Thyroid gland (tissue), 4 donors: ENCODE measurements at regions not wholly inside any gene's neighbourhood (a gene's known extent, or its start where the extent isn't known, plus 50 kb on each side); places are given as distances from the start of the nearest gene placed in this dataset.

ENCODE experiments used
- DNase-seq, 2 donors: peaks; one replicate each; pipeline ENCODE4 v3.0.0-alpha.2; 2019
- H3K27ac ChIP-seq, 3 donors: fragments of 200-600 bp; sonication (generic); 1 replicate in 2 of 3; 2 replicates in 1 of 3; pipeline ENCODE4 v1.5.1; 2016 to 2019; ENCODE audit warnings: mild to moderate bottlenecking in 1 of 3, moderate library complexity in 1 of 3
- H3K27me3 ChIP-seq: fragments of 200-600 bp; sonication (generic); one replicate; pipeline ENCODE4 v1.5.1; 2019
- H3K36me3 ChIP-seq, 2 donors: fragments of 200-600 bp; sonication (generic); one replicate each; pipeline ENCODE4 v1.5.1; 2016 to 2019
- H3K4me1 ChIP-seq, 2 donors: fragments of 200-600 bp; sonication (generic); one replicate each; pipeline ENCODE4 v1.5.1; 2017 to 2019
- H3K4me3 ChIP-seq, 3 donors: fragments of 200-600 bp; sonication (generic); replicated peaks in 1 of 3; 1 replicate in 2 of 3; 2 replicates in 1 of 3; pipeline ENCODE4 v1.5.1; 2016; ENCODE audit warnings: mild to moderate bottlenecking in 1 of 3
- H3K9me3 ChIP-seq: fragments of 200-600 bp; sonication (generic); one replicate; pipeline ENCODE4 v1.5.1; 2017
- CTCF ChIP-seq, 6 experiments: fragments of 200-600 bp in 3 of 6; fragments of 450-650 bp in 3 of 6; sonication (generic) in 3 of 6; IDR thresholded peaks; one replicate each; pipeline ENCODE4 v1.5.1; 2016 to 2019; ENCODE audit warnings: antibody characterized with exemption in 6 of 6, mild to moderate bottlenecking in 2 of 6, inconsistent platforms in 1 of 6, moderate library complexity in 1 of 6
- POLR2A ChIP-seq, 2 donors: fragments of 450-650 bp; IDR thresholded peaks; one replicate each; pipeline ENCODE4 v1.6.1; 2017; ENCODE audit warnings: antibody characterized with exemption in 2 of 2, mild to moderate bottlenecking in 2 of 2, moderate library complexity in 1 of 2
- WGBS, 2 donors: methylation state at CpG; one replicate each; pipeline ENCODE4 v1.1.5; 2017; 5-methylcytosine and 5-hydroxymethylcytosine counted together
- intact Hi-C: fragments of 100-400 bp; cut with DNase I; formaldehyde crosslinking; loops from one replicate; pipeline ENCODE4 v1.15.1; 2023

- TF ChIP-seq CTCF (IDR thresholded peaks at IDR 0.05) (no peak), POLR2A (IDR thresholded peaks at IDR 0.05) (no peak)
- H3K27ac ChIP-seq = no peak overlapping the region
- intact Hi-C loops = no loop called here
- H3K4me3 ChIP-seq = no peak overlapping the region
- no peaks in the 10 kb centered on the region for H3K9me3 ChIP-seq
- H3K36me3 ChIP-seq = no peaks in the 10 kb centered on the region
- no peaks in the 10 kb centered on the region for H3K27me3 ChIP-seq
- DNase-seq = no peak
- no peaks in the 10 kb centered on the region for H3K4me1 ChIP-seq
These were observed 58.1 kb upstream of the ERG start for GRCh38 chr21:38556390-38556789.

GRCh38 chr21:38561205-38561604, 62.9 kb upstream of the ERG start:
- Histone ChIP-seq H3K36me3 (no peaks in the 10 kb centered on the region), H3K4me1 (no peaks in the 10 kb centered on the region), H3K27ac (no peak overlapping the region), H3K27me3 (no peaks in the 10 kb centered on the region), H3K9me3 (no peaks in the 10 kb centered on the region), H3K4me3 (no peak overlapping the region)
- DNase-seq = no peak
- TF ChIP-seq POLR2A (IDR thresholded peaks at IDR 0.05) (no peak), CTCF (IDR thresholded peaks at IDR 0.05) (no peak)
- intact Hi-C loops = no loop called here

GRCh38 chr21:38561613-38562581, 63.6 kb upstream of the ERG start:
- H3K4me1 ChIP-seq = no peaks in the 10 kb centered on the region
- no peak for TF ChIP-seq CTCF (IDR thresholded peaks at IDR 0.05)
- no peak for TF ChIP-seq POLR2A (IDR thresholded peaks at IDR 0.05)
- no peaks in the 10 kb centered on the region for H3K9me3 ChIP-seq
- H3K36me3 ChIP-seq = no peaks in the 10 kb centered on the region
- no peak for DNase-seq
- no peak overlapping the region for H3K27ac ChIP-seq
- intact Hi-C loops = no loop called here
- no peak overlapping the region for H3K4me3 ChIP-seq
- no peaks in the 10 kb centered on the region for H3K27me3 ChIP-seq
- 77 to 92% methylated on average over 6 to 7 of the region's 7 CpGs for WGBS, 2 donors

GRCh38 chr21:38567335-38567969, 69.2 kb upstream of the ERG start:
- Histone ChIP-seq H3K4me3 (no peak overlapping the region), H3K9me3 (no peaks in the 10 kb centered on the region), H3K4me1 (no peaks in the 10 kb centered on the region), H3K27ac (no peak overlapping the region), H3K27me3 (no peaks in the 10 kb centered on the region), H3K36me3 (no peaks in the 10 kb centered on the region)
- intact Hi-C loops = no loop called here
- DNase-seq = no peak
- WGBS, 2 donors = 61 to 66% methylated on average over 17 of the region's 17 CpGs
- no peak for TF ChIP-seq CTCF (IDR thresholded peaks at IDR 0.05)

GRCh38 chr21:38567970-38568360, 69.7 kb upstream of the ERG start:
- intact Hi-C loops = no loop called here
- no peak overlapping the region for H3K4me3 ChIP-seq
- H3K27me3 ChIP-seq = no peaks in the 10 kb centered on the region
- no peaks in the 10 kb centered on the region for H3K36me3 ChIP-seq
- H3K4me1 ChIP-seq = no peaks in the 10 kb centered on the region
- TF ChIP-seq CTCF (IDR thresholded peaks at IDR 0.05) = no peak
- TF ChIP-seq POLR2A (IDR thresholded peaks at IDR 0.05) = no peak
- WGBS, 2 donors = 71 to 80% methylated on average over 7 of the region's 7 CpGs
- no peak overlapping the region for H3K27ac ChIP-seq
- DNase-seq = no peak
- no peaks in the 10 kb centered on the region for H3K9me3 ChIP-seq
